ENCODE measurements at regions not wholly inside any gene's neighbourhood (a gene's known extent, or its start where the extent isn't known, plus 50 kb on each side); places are given as distances from the start of the nearest gene placed in this dataset.

GRCh38 chr10:117612113-117612512 lies 69.6 kb downstream of the EMX2 start:
- Histone ChIP-seq H3K4me3 (ENCODE audit: low read depth, low read length) (no peak overlapping the region), H3K36me3 (ENCODE audit: control insufficient read depth, insufficient read depth, low read length) (no peaks in the 10 kb centered on the region), H3K27me3 (ENCODE audit: control insufficient read depth, insufficient read depth, low read length) (peaks cover 2% of the 10 kb centered on the region)
- FAIRE-seq (no peak), DNase-seq (ENCODE audit: low read depth) (no peak)
- TF ChIP-seq CTCF (IDR thresholded peaks at IDR 0.05; ENCODE audit: insufficient read depth, low read length, severe bottlenecking), result no peak

- DNase-seq (ENCODE audit: low read depth) (no peak), FAIRE-seq (no peak)
- H3K4me3 ChIP-seq (ENCODE audit: low read depth, low read length), result no peak overlapping the region
- no peak for TF ChIP-seq CTCF (IDR thresholded peaks at IDR 0.05; ENCODE audit: insufficient read depth, low read length, severe bottlenecking)
- H3K36me3 ChIP-seq (ENCODE audit: control insufficient read depth, insufficient read depth, low read length), result no peaks in the 10 kb centered on the region
- H3K27me3 ChIP-seq (ENCODE audit: control insufficient read depth, insufficient read depth, low read length), result no peaks in the 10 kb centered on the region
Measured at GRCh38 chr10:117615649-117616048, 73.1 kb downstream of the EMX2 start.

GRCh38 chr10:117616179-117616578 lies 73.6 kb downstream of the EMX2 start:
- no peak for FAIRE-seq

GRCh38 chr10:117617086-117617485 lies 74.5 kb downstream of the EMX2 start:
- no peak for DNase-seq (ENCODE audit: low read depth)
- H3K4me3 ChIP-seq (ENCODE audit: low read depth, low read length), result no peak overlapping the region
- TF ChIP-seq CTCF (IDR thresholded peaks at IDR 0.05; ENCODE audit: insufficient read depth, low read length, severe bottlenecking), result no peak
- no peaks in the 10 kb centered on the region for H3K27me3 ChIP-seq (ENCODE audit: control insufficient read depth, insufficient read depth, low read length)
- no peak for FAIRE-seq
- no peaks in the 10 kb centered on the region for H3K36me3 ChIP-seq (ENCODE audit: control insufficient read depth, insufficient read depth, low read length)

More at GRCh38 chr10:117616179-117616578, 73.6 kb downstream of the EMX2 start:
- Histone ChIP-seq H3K36me3 (ENCODE audit: control insufficient read depth, insufficient read depth, low read length) (no peaks in the 10 kb centered on the region), H3K27me3 (ENCODE audit: control insufficient read depth, insufficient read depth, low read length) (no peaks in the 10 kb centered on the region), H3K4me3 (ENCODE audit: low read depth, low read length) (no peak overlapping the region)
- no peak for TF ChIP-seq CTCF (IDR thresholded peaks at IDR 0.05; ENCODE audit: insufficient read depth, low read length, severe bottlenecking)
- no peak for DNase-seq (ENCODE audit: low read depth)

- DNase-seq (ENCODE audit: low read depth) (no peak), FAIRE-seq (no peak)
- Histone ChIP-seq H3K4me3 (ENCODE audit: low read depth, low read length) (no peak overlapping the region), H3K36me3 (ENCODE audit: control insufficient read depth, insufficient read depth, low read length) (no peaks in the 10 kb centered on the region), H3K27me3 (ENCODE audit: control insufficient read depth, insufficient read depth, low read length) (no peaks in the 10 kb centered on the region)
- TF ChIP-seq CTCF (IDR thresholded peaks at IDR 0.05; ENCODE audit: insufficient read depth, low read length, severe bottlenecking), result no peak
Measured at GRCh38 chr10:117617659-117618058, 75.1 kb downstream of the EMX2 start.

- Histone ChIP-seq H3K4me3 (ENCODE audit: low read depth, low read length) (no peak overlapping the region), H3K36me3 (ENCODE audit: control insufficient read depth, insufficient read depth, low read length) (no peaks in the 10 kb centered on the region), H3K27me3 (ENCODE audit: control insufficient read depth, insufficient read depth, low read length) (no peaks in the 10 kb centered on the region)
- FAIRE-seq (no peak), DNase-seq (ENCODE audit: low read depth) (no peak)
- no peak for TF ChIP-seq CTCF (IDR thresholded peaks at IDR 0.05; ENCODE audit: insufficient read depth, low read length, severe bottlenecking)
Measured at GRCh38 chr10:117619223-117619622, 76.7 kb downstream of the EMX2 start.
